H1 (cell line): ENCODE measurements at regions not wholly inside any gene's neighbourhood (a gene's known extent, or its start where the extent isn't known, plus 50 kb on each side); places are given as distances from the start of the nearest gene placed in this dataset.

Experiments used
- CHD7 ChIP-seq: fragments of 300-600 bp; sonication (generic); IDR thresholded peaks from 2 replicates; pipeline ENCODE4 v1.7.1; 2012; ENCODE audit warnings: low read length, moderate library complexity, mild to moderate bottlenecking, inconsistent platforms; ENCODE audit not compliant: insufficient replicate concordance
- CTCF ChIP-seq, 3 experiments: IDR thresholded peaks; 1 replicate in 2 of 3; 2 replicates in 1 of 3; pipeline versions ENCODE4 v1.5.1 to v1.6.1; 2011; ENCODE audit warnings: low read length in 3 of 3, mild to moderate bottlenecking in 3 of 3, inconsistent platforms in 2 of 3, low read depth in 1 of 3, moderate library complexity in 1 of 3; ENCODE audit not compliant: insufficient read depth in 1 of 3; ENCODE audit errors: control extremely low read depth in 1 of 3
- GTF2F1 ChIP-seq: IDR thresholded peaks from 2 replicates; pipeline ENCODE4 v1.6.1; 2012; ENCODE audit warnings: low read depth, low read length, improper control_type of control experiment, borderline replicate concordance
- NANOG ChIP-seq: IDR thresholded peaks from 2 replicates; pipeline ENCODE4 v1.6.1; 2011; ENCODE audit warnings: low read length, low read depth, mild to moderate bottlenecking, inconsistent platforms; ENCODE audit not compliant: insufficient read depth, poor library complexity, severe bottlenecking
- SP4 ChIP-seq: IDR thresholded peaks from 2 replicates; pipeline ENCODE4 v1.6.1; 2012; ENCODE audit warnings: low read length, inconsistent platforms
- TBP ChIP-seq: IDR thresholded peaks from 2 replicates; pipeline ENCODE4 v1.6.1; 2011; ENCODE audit warnings: low read depth, low read length, improper control_type of control experiment
- TF ChIP-seq, protein P1 (sequence below): IDR thresholded peaks from 2 replicates; pipeline ENCODE4 v1.6.1; 2011; ENCODE audit warnings: low read depth, mild to moderate bottlenecking, low read length; ENCODE audit not compliant: insufficient read depth

- TF ChIP-seq CHD7 (no peak), NANOG (no peak), TBP (no peak), GTF2F1 (no peak), CTCF (IDR thresholded peaks at IDR 0.05; ENCODE audit: control extremely low read depth in 1 of 3, insufficient read depth in 1 of 3, low read depth in 1 of 3, low read length in 3 of 3) (no peak), SP4 (no peak)
- TF ChIP-seq, protein P1, sequence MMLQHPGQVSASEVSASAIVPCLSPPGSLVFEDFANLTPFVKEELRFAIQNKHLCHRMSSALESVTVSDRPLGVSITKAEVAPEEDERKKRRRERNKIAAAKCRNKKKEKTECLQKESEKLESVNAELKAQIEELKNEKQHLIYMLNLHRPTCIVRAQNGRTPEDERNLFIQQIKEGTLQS, result no peak
Measured at GRCh38 chr2:114352988-114353387, 89.5 kb upstream of the DPP10 start (continued).
